ENCODE measurements at regions not wholly inside any gene's neighbourhood (a gene's known extent, or its start where the extent isn't known, plus 50 kb on each side); places are given as distances from the start of the nearest gene placed in this dataset.

DNA sequence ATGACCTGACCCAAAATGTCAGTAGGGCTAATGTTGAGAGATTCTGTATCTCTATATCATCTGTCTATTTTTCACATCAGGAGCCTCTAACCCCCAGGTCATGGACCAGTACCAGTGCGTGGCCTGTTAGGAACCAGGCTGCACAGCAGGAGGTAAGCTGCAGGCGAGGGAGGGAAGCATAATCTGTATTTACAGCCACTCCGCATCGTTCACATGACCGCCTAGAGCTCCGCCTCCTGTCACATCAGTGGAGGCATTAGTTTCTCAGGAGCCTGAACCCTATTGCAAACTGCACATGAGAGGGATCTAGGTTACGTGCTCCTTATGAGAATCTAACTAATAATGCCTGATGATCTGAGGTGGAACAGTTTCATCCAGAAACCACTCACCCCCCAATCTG is 180.6 kb downstream of the RDH14 start:
- no peak for DNase-seq (ENCODE audit: low spot score)

DNA sequence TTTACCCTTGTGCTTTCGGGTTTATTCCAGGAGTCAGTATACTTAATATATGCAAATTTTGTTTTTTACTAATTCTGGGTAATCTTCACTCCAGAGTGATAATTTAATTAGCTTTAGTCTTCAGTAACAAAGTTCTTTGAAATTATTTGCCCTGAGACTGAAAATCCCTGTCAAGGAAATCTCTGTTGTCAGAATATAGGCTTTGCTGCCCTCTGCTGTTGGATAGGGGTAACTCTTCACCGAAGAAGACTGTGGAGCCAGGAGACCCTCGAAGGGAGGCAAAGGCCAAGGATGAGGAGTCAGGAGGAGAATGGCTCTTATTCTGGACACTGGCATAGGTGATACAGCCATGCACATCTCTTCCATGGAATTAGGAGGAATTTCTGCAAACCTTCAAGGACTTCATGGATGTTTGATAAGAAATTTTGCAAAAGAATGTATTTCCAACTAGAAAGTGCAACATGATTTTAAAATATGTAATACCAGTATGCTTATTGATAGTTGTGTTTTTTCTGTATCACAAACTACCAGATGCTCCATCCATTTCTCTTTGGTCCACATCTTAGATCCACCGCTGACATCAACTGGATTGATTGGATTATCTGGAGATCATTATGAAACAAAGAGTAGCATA is 182.3 kb downstream of the RDH14 start:
- DNase-seq (ENCODE audit: low spot score): peak; percentile 67

DNA sequence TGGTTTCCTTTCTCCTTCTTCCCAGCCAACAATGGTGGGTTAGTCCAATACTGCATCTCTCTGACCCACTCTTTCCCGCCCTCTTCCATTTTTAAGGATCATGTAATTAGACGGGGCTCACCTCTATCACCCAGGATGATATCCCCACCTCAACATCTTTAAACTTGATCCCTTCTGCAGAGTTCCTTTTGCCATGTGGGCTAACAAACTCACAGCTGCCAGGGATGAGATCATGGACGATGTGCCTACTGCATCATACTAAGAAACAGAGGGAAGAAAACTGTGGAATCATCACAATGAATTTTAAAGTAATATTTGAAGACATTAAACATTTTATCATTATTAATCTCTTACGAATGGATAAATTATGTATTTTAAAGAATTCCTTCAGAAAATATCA is 183.5 kb downstream of the RDH14 start:
- DNase-seq (ENCODE audit: low spot score): no peak

DNA sequence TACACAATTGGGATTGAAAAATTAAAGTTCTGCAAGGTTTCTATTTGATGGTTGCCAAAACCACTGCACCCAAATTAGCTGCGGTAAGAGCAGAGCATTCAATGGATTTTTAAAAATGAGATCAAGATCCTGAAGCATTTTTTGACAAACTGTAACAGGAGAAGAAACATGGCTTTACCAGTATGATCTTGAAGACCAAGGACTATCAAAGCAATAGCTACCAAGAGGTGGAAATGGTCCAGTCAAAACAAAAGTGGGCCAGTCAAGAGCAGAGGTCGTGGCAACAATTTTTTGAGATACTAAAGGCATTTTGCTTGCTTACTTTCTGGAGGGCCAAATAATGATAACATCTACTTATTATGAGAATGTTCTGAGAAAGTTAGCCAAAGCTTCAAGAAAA is 186.8 kb downstream of the RDH14 start:
- no peak for DNase-seq (ENCODE audit: low spot score)

DNA sequence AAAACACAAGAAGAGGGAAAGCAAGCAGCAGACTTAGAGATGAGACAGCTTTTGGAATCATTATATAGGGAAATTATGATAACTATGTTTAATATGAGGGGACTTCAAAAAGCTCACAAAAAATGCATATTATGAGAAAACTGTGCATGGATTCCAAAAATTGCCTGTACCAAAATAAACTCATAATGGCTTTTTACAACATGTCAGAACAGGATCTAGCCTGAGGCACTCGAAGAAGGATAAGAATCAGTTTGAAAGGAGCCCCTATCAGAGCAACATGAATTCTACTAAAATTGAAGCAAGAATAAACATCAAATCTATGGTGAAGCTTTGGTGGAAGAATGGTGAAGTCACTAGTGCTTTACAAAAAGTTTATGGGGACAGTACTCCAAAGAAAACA is 187.4 kb downstream of the RDH14 start:
- DNase-seq (ENCODE audit: low spot score): no peak

DNA sequence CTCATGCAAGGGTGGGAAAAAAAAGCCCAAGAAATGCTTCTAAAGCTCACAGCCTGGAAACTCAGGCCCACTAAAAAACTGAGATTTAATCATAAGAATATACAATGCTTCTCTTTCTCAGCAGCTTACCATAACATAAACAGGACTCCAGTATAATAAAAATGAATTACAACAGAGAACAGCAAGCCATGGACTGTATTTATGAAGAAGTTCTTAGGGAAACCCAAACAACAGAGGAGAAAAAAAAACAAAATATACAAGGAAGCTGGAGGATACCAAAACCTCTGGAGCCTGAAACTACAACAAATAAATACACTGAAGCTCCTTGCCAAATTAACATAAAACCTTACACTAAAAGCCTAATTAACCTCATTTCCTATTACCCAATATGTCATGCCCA is 187.8 kb downstream of the RDH14 start:
- no peak for DNase-seq (ENCODE audit: low spot score)

DNA sequence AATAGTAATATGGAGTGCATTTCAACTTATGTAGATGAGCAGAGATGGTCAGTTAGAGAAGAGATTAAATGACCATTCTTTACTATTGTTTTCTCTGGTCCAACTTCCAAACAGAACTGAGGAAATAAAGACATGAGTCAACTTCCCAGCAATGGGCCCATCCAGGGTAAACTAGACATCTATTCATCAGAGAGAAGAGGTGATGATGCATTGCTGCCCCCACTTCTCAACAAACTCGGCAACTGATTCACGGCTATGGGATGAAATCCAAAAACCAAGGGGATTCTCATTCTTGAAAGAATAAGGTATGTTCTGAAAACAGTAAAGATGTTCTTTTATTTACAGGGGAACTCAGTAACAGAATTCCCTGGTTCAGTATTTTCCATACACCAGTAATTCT is 190.7 kb downstream of the RDH14 start:
- DNase-seq (ENCODE audit: low spot score): no peak

DNA sequence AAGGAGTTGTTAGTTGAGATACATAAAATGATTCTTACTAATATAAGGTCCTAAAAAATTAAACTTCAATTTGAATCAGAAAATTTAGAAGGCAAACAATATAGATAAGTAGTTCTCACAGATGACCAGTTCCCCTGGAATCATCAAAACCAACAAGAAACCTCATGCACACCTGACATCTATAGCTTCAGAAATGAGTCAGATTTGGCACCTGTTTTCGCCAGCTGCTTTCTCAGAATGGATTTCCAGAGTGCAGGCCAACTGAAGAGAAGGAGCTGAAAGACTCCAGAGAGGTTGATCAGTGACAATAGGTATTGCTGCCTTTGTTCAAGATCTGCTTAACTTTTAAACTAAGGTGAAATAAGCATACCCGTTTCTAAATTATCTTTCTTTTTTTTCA is 192.4 kb downstream of the RDH14 start:
- no peak for DNase-seq (ENCODE audit: low spot score)

DNA sequence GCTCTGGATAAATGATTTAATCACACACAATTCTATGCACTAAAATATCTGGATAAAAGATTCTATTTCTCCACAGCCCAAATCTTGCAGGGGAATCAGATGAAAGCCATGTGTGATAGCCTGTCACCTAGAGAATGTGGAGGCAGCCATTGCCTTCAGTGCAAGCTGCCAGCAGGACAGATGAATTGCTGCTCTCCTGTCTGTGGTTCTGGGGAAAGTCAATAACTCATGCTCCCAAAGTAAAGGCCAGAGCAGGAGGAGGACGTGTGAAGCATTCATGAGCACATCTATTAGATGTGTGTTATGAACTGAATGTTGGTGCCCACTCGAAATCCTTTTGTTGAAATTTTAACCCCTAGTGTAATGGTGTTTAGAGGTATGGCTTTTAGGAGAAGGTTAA is 195.1 kb downstream of the RDH14 start:
- DNase-seq (ENCODE audit: low spot score): no peak

DNA sequence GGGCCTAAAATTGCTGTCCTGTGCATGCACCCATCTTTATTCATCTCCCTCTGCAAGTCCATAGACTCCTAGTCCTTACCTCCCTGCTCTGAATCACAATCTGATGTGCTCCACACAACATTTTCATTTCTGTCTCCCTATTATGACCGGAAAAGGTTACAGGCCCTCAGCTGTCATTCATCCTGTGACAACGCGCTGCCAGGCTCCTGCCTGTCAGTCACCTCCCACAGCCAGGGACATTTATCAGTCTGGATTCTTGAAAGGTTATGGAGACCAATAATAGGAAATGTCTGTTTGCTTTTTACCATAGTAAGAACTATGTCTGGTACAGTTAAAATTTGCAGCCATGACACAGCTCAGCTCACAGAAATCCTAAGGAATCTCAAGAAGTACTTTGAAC is 197.1 kb downstream of the RDH14 start:
- DNase-seq (ENCODE audit: low spot score): no peak

DNA sequence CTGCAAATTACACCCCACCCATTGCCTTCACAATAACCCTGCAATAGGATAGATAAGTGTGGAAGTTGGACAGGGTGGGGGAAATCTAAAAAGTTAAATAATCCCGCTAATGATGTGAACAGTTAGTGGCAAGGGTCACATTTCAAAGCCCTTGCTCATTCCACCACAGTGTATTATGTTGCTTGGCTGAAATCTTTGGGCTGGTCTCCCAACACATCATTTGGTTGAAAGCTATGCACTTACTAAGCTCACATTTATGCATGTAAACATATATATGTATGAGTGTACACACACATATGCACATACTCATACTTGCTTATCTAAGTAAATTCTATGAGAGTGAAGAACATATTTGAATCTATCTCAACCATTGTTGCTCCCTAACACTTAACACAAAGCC is 197.8 kb downstream of the RDH14 start:
- no peak for DNase-seq (ENCODE audit: low spot score)

DNA sequence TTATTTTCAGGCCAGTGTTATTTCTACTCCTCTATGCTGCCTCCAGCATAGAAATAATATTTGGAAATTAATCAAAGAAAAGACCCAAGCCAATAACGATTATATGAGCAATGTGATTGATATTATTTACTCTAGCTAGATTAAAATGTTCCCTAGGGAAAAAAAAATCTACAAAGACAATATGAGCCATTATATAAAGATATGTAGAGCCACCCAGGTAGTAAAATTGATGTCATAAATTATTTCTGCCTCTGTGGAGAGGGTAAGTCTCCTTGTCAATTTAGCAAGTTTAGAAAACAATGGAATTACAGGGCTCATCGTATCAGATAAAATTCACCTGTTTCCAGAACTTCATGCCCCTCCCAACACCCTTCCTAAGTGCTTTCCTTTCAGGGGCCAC is 202.9 kb downstream of the RDH14 start:
- no peak for DNase-seq (ENCODE audit: low spot score)

DNA sequence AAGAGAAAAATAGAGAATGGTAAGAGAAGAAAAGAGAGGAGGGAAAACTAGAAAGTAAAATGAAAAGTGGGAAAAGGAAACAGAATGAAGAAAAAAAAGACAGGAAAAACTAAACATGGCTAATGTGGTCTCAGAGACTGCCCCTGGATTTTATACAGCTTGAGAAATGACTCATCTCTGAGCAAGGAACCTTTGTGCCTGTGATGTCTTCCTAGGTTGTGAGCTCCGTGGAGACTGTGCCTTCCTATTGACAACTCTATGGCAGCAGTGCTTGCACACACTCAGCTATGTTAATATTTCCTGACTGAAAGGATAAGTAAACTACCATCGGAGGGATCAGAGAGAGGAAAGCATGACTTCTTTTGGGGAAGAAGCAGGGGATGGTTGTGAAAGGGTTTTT is 203.8 kb downstream of the RDH14 start:
- no peak for DNase-seq (ENCODE audit: low spot score)

DNA sequence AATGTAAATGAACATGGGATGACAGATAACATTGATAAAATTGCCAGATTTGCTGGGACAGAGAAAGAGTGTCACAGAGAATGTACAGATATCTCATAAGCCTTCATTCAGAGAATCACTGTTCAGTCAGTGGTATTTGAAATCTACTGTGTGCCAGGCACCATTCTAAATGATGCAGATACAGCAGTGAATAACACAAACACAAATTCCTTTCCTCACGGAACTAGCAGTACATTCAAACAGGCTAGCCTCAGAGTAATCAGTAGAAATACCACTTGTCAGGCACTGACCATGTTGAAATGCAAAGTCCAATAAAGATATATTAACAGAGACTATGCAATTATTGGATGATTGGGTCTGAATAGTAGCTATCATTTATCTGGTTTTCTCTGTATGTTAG is 211.0 kb downstream of the RDH14 start:
- DNase-seq (ENCODE audit: low spot score): no peak

DNA sequence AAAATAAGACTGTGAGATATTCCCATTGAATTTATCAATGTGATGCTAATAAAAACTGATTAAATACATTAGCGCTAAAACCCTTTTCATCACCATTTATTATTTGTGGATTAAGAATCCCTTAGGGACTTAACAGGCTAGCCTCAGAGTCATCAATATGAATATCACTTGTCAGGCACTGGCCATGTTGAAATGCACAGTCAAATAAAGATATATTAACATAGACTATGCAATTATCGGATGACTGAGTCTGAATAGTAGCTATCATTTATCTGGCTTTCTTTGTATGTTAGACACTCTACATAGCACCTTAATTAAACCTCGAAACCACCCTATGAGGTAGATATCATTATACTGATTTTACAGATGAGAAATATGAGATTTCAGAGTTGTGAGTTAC is 213.6 kb downstream of the RDH14 start:
- DNase-seq (ENCODE audit: low spot score): no peak

DNA sequence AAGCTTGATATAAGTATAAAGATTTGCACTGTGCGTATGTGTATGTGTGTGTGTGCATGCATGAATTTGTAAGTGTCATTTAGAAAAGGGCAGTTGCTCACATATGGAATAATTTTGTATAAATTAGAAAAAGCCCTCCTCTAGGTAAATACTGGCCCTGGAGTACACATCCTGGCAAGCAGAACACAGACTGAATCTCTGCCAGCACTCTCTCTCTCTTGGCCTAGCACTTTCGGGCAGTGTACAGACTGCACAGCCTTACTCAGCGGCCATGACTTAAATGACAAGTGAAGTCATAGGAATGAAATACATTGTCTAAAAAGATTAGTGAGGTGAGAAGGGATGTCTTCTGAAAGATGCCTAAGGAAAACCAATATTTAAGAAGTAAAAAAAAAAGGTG is 214.1 kb downstream of the RDH14 start:
- no peak for DNase-seq (ENCODE audit: low spot score)

DNA sequence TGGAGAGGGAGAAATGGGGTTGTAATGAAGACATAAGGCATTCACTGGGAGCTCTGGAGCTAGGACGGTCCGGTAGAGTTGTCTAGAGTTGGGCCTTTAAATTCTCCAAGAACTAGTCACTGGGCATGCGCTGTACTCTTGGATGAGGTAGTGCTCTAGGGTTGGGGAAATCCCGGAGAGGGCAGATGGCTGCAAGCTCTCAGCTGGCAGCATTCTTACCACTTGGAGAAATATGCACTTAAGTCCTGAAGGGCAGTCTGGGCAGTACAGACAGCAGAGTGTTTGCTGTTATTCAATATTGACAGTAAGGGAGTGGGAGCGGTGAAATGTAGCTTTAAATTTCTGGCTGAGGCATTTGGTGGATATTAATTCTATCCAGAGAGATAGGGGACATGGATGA is 214.6 kb downstream of the RDH14 start:
- no peak for DNase-seq (ENCODE audit: low spot score)

DNA sequence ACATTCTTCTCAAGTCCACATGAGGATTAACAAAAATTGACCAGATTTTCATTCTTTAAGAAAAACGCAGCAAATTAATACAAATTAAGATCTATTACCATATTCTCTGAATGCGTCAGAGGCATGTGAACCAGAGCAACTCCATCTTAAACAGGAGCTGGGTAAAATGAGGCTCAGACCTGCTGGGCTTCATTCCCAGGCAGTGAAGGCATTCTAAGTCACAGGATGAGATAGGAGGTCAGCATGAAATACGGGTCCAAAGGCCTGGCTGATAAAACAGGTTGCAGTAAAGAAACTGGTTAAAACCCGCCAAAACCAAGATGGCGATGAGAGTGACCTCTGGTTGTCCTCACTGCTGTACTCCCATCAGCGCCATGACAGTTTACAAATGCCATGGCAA is 217.6 kb downstream of the RDH14 start:
- no peak for DNase-seq (ENCODE audit: low spot score)

DNA sequence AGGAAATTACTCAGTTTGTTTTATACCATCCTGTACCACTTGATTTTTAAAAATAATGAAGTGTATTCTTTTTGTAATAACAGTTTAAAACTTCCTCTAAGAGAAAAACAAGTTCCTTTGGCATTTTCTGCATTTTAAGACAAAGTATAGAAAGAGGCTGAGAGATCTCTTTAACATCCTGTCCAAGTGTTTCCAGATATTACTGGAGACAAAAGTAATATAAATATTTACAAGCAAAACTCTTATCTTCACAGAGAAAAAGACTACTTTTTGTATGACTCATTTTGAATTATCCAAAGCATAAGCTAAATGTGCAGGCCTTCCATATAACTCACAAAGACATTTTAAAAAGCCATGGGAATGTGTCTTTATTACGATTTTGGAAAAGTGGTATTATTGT is 221.1 kb downstream of the RDH14 start:
- no peak for DNase-seq (ENCODE audit: low spot score)

DNA sequence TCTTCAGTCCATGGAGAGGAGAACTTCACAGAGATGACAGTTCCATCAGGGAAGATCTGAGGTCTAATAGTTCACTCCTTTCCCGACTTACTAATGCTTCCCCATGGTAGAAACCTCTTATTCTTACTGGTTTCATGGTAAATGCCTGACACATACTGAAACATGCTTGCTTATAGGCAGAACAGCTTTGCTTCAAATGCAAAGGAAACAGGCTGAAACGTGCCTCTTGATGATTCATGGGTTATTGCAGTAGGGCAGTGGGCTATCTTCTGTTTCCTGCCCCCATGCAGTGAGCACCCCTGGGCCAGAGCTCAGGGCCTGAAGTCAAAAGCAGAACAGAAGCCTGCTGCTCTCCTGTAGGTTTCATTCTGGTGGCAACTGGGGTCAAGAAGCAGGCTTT is 223.5 kb downstream of the RDH14 start:
- no peak for DNase-seq (ENCODE audit: low spot score)

DNA sequence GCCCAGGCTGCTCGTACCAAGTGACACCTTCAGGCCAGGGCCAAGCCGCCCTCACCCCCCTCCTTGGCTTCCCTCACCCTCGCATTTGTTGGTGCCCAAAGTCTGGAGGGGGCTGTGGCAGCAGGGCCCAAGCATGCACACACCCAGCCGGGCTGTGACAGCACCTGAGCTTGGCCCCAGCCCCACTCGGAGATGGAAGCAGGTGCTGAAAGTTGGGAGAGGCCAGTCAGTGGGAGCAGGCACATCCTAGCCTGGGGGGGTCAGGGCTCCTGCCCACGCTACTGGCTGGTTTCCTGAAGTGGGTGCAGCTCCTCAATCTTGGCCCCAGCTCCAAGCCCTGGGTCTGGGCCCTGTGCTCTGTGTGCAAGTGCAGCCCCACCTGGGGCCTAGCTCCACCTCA is 228.0 kb downstream of the RDH14 start:
- no peak for DNase-seq (ENCODE audit: low spot score)

DNA sequence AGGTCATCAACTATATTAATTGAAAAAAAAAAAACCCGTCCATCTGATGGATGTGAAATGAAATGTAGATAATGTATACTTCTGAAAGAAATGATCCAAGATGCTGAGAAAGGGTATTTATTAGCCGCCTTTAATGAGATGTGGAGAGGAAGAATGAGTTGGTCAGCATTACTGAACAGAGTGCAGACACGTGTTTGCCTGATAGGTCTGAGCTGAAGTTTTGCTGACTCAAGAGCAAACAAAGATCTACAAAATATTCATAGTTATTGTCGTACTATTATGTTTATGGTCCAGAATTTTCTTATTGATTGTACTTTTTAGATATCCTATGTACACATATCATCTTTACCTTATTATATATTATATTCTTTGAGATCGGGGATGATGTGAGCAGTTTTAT is 235.3 kb downstream of the RDH14 start:
- DNase-seq (ENCODE audit: low spot score): no peak

DNA sequence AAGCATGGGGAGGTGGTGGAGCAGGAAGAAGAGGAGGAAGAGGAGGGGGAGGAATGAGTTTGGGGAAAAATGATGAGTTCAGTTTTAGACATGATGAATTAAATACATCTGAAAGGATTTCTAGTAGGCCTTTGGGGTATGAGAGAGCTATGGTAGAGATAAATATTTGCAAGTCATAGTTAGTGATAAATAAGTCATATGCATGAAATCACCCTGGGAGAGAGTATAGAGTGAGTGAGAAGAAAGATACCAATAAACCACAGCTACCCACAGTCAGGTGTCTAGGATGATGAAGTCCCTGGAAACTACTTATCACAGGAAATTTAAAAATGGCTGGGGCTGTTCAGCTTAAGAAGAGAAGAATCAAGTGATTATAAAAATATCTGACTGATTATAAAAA is 240.5 kb downstream of the RDH14 start:
- DNase-seq (ENCODE audit: low spot score): no peak

DNA sequence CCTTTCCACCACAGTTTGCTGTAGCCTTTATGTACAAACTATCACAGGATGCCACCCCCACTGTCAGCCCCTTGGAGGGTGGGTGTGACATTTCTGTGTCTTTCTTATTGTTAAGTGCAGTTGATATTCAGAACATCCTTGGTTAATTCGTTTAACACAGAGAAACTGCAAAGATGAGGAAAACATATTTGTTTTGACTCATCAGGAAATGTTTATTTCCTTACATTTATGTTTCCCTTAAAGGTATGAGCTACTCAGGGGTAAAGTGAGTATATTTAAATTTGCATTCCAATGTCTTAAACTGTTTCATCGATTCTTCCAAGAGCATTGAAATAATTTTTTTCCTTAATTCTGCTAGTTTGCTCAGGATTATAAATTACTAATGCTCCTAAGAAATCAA is 243.4 kb downstream of the RDH14 start:
- no peak for DNase-seq (ENCODE audit: low spot score)

DNA sequence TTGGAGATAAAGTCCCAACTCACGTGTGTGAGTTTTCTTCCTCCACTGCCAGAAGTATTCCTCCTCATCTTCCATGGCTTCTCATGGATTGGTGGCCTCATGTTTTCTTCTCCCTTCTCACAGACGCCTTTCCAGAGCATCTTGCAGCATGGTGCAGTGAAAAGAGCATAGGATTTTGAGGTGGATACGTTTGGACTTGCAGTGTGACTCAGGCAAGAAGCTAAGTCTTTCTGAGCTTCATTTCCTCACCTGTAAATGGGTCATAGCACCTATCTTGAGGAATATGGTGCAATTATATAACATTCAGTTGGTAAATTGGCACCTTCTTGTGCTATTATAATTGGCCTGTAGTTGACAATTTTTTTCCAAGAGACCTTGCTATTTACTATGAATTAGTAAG is 247.6 kb downstream of the RDH14 start:
- no peak for DNase-seq (ENCODE audit: low spot score)
